Ascending aorta (tissue), 2 donors: ENCODE measurements at regions not wholly inside any gene's neighbourhood (a gene's known extent, or its start where the extent isn't known, plus 50 kb on each side); places are given as distances from the start of the nearest gene placed in this dataset.

Experiments
- DNase-seq, 2 donors: peaks; one replicate each; pipeline ENCODE4 v3.0.0-alpha.2; 2019; ENCODE audit warnings: low spot score in 2 of 2
- H3K27ac ChIP-seq, 2 donors: fragments of 200-600 bp; sonication (generic); one replicate each; pipeline ENCODE4 v1.5.1; 2016 to 2017; ENCODE audit warnings: mild to moderate bottlenecking in 1 of 2
- H3K27me3 ChIP-seq: fragments of 200-600 bp; sonication (generic); one replicate; pipeline ENCODE4 v1.5.1; 2017
- H3K36me3 ChIP-seq, 2 donors: fragments of 200-600 bp; sonication (generic); one replicate each; pipeline ENCODE4 v1.5.1; 2016
- H3K4me1 ChIP-seq, 2 donors: fragments of 200-600 bp; sonication (generic); one replicate each; pipeline ENCODE4 v1.5.1; 2016 to 2017; ENCODE audit warnings: mild to moderate bottlenecking in 1 of 2
- H3K4me3 ChIP-seq, 2 donors: fragments of 200-600 bp; sonication (generic); one replicate each; pipeline ENCODE4 v1.5.1; 2016 to 2017; ENCODE audit warnings: mild to moderate bottlenecking in 1 of 2
- H3K9me3 ChIP-seq, 2 donors: fragments of 200-600 bp; sonication (generic); one replicate each; pipeline ENCODE4 v1.5.1; 2016
- CTCF ChIP-seq, 3 experiments: fragments of 200-600 bp in 2 of 3; fragments of 450-650 bp in 1 of 3; sonication (generic) in 2 of 3; IDR thresholded peaks; one replicate each; pipeline ENCODE4 v1.5.1; 2016 to 2019; ENCODE audit warnings: antibody characterized with exemption in 3 of 3, mild to moderate bottlenecking in 1 of 3, moderate library complexity in 1 of 3
- intact Hi-C: fragments of 100-400 bp; cut with DNase I; formaldehyde crosslinking; loops from one replicate; pipeline ENCODE4 v1.15.1; 2023

DNA sequence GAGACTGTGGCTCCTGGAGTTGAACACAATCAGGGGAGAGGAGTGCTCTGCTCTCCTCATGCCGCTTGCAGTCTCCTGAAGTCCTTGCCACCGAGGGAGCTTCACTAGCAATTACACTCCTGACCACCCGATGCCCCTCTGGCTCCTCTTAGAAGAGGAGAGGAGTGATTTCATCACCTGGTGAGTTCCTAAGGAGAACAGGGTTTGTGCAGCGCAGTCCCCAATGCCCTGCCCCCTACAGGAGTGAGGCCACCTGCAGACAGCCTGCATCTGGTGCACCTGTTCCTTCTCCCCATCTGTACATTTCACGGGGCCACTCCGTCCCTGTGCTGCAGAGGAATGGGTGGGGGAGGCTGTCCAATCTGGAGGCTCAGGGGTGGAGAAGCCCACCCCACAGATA is 267.2 kb downstream of the HRH4 start:
- H3K36me3 ChIP-seq = no peaks in the 10 kb centered on the region
- no peak overlapping the region for H3K4me3 ChIP-seq
- TF ChIP-seq CTCF (IDR thresholded peaks at IDR 0.05) = no peak
- intact Hi-C loops = loop anchor here (2.0 kb wide), 3 partner anchors 127 to 369 kb away; no protein-coding TSS in a partner anchor
- no peaks in the 10 kb centered on the region for H3K27me3 ChIP-seq
- no peaks in the 10 kb centered on the region for H3K4me1 ChIP-seq
- H3K27ac ChIP-seq = no peak overlapping the region
- H3K9me3 ChIP-seq = no peaks in the 10 kb centered on the region
- DNase-seq = no peak

DNA sequence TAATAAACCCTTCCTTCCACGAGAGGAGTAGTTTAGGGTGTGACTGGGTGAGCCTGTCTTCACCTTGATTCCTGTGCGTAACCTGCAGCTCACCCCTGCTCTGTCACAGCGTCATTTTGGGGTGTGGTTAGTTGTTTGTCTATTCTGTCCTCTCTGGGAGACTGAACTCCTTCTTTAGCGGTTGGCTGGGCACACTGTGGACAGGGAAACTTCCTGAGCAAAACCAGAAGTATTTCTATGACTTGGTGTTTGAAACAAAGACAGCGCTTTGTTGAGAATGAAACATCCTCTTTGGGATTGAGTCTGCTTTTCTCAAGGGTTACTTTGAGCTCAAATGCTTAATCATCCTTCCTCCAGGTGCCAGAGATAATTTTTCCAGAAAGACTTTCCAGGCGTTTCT is 270.7 kb downstream of the HRH4 start:
- Histone ChIP-seq H3K4me1 (no peaks in the 10 kb centered on the region), H3K36me3 (no peaks in the 10 kb centered on the region), H3K27me3 (no peaks in the 10 kb centered on the region), H3K4me3 (no peak overlapping the region), H3K27ac (no peak overlapping the region), H3K9me3 (no peaks in the 10 kb centered on the region)
- TF ChIP-seq CTCF (IDR thresholded peaks at IDR 0.05) = no peak
- intact Hi-C loops = no loop called here
- no peak for DNase-seq

- Histone ChIP-seq H3K36me3 (no peaks in the 10 kb centered on the region), H3K4me3 (no peak overlapping the region), H3K9me3 (no peaks in the 10 kb centered on the region), H3K27me3 (no peaks in the 10 kb centered on the region), H3K4me1 (no peaks in the 10 kb centered on the region), H3K27ac (no peak overlapping the region)
- no peak for TF ChIP-seq CTCF (IDR thresholded peaks at IDR 0.05)
- intact Hi-C loops = no loop called here
- no peak for DNase-seq
Measured at GRCh38 chr18:24731981-24732380, 271.5 kb downstream of the HRH4 start.

DNA sequence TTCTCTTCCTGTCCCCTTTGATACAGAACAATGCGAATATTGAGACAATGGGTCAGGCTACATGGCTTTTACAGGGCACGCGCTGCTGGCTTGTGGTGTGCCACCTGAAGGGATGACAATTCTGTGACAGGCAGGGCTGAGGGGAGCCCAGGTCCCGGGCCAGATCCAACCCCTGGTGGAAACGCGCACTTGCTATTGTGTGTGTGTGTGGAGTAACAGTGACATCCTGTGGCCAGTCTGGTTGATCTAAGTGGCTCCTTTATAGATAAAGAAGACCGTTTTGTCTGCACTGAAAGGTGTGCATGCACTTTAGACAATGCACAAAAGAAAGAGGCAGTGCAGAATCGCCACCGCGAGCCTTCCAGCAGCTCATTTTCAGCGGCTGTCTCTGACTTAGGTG is 273.6 kb downstream of the HRH4 start:
- intact Hi-C loops = no loop called here
- Histone ChIP-seq H3K27me3 (no peaks in the 10 kb centered on the region), H3K4me3 (no peak overlapping the region), H3K36me3 (no peaks in the 10 kb centered on the region), H3K27ac (no peak overlapping the region), H3K9me3 (no peaks in the 10 kb centered on the region), H3K4me1 (no peaks in the 10 kb centered on the region)
- TF ChIP-seq CTCF (IDR thresholded peaks at IDR 0.05) = no peak
- no peak for DNase-seq

- Histone ChIP-seq H3K4me3 (no peak overlapping the region), H3K36me3 (no peaks in the 10 kb centered on the region), H3K4me1 (no peaks in the 10 kb centered on the region), H3K9me3 (no peaks in the 10 kb centered on the region), H3K27me3 (no peaks in the 10 kb centered on the region), H3K27ac (no peak overlapping the region)
- no peak for TF ChIP-seq CTCF (IDR thresholded peaks at IDR 0.05)
- no peak for DNase-seq
- intact Hi-C loops = no loop called here
Measured at GRCh38 chr18:24735624-24736231, 275.3 kb downstream of the HRH4 start.
